ENCODE measurements at regions not wholly inside any gene's neighbourhood (a gene's known extent, or its start where the extent isn't known, plus 50 kb on each side); places are given as distances from the start of the nearest gene placed in this dataset.

GRCh38 chr9:115367321-115367720 is 249.4 kb upstream of the TNC start:
- no peak for ATAC-seq
- H3K27me3 Mint-ChIP-seq (ENCODE audit: low read depth), result no peaks in the 10 kb centered on the region
- CTCF ChIA-PET, result no interaction called here

More at GRCh38 chr9:115367321-115367720, 249.4 kb upstream of the TNC start:
- Mint-ChIP-seq H3K27ac (no peak overlapping the region), H3K9me3 (peaks cover 2% of the 10 kb centered on the region; the same call in 1 of the 2 replicates), H3K4me1 (peaks cover 12% of the 10 kb centered on the region), H3K36me3 (no peaks in the 10 kb centered on the region), H3K4me3 (no peak overlapping the region)
- POLR2A ChIA-PET, result no interaction called here
- TF ChIP-seq MLX (CRISPR knock-in tag; IDR thresholded peaks at IDR 0.05) (no peak), SMAD3 (CRISPR knock-in tag; IDR thresholded peaks at IDR 0.05; ENCODE audit: borderline replicate concordance) (no peak), CTCF (IDR thresholded peaks at IDR 0.05) (no peak), NR1H2 (CRISPR knock-in tag; IDR thresholded peaks at IDR 0.05) (no peak), GABPB1 (CRISPR knock-in tag; IDR thresholded peaks at IDR 0.05) (no peak), ZNF512 (CRISPR knock-in tag; IDR thresholded peaks at IDR 0.05; ENCODE audit: borderline replicate concordance) (no peak), E2F4 (CRISPR knock-in tag; IDR thresholded peaks at IDR 0.05; ENCODE audit: borderline replicate concordance, low read depth) (no peak), ZMAT4 (CRISPR knock-in tag; IDR thresholded peaks at IDR 0.05) (no peak), ZNF425 (CRISPR knock-in tag; conservative IDR thresholded peaks at IDR 0.05) (no peak), ZBTB21 (CRISPR knock-in tag; IDR thresholded peaks at IDR 0.05; ENCODE audit: borderline replicate concordance) (no peak), GTF2I (CRISPR knock-in tag; conservative IDR thresholded peaks at IDR 0.05) (no peak)
- DNase-seq (ENCODE audit: low spot score), result no peak
